ENCODE measurements at regions not wholly inside any gene's neighbourhood (a gene's known extent, or its start where the extent isn't known, plus 50 kb on each side); places are given as distances from the start of the nearest gene placed in this dataset.

DNA sequence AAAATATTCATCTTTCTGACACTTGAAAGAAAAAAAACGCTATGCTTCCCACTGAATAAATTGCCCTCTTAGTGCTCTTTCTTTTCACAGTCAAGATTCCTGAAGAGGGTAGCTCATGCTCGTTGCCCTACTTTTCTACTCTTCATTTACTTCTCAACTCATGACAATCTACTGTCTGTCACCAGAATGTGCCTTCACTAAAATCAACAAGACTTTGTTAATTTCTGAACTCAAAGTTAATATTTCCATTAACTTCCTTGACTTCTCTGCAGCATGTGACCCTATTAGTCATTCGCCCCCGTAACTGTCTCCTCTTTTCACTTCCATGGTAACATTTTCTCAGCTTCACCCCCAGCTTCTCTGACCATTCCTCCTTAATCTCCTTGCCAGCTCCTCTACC, 98.9 kb upstream of the MAPRE2 start:
- 33 to 45% methylated on average over 4 of the region's 4 CpGs for WGBS, 2 donors (ENCODE audit: low coverage in 1 of 2)

DNA sequence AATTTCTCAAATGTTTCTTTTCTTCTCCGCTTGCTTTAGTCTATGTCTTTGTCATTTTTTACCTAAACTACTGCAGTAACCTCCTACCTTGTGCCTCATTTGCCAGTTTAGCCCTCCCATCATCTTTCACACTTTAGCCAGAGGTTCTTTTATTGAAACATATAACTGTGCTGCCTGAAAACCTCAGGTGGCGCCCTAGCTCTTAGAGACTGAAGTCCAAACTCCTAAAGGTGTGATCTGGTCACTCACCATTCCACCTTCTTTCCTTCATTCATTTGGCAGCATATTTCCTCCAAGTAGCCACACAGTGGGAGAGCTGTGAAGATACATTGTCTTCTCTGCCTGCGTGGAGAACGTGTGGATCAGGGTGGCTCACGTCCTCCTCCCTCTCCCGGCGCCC, 98.2 kb upstream of the MAPRE2 start:
- ATAC-seq, result no peak
- no peaks in the 10 kb centered on the region for H3K9me3 ChIP-seq
- no peak overlapping the region for H3K4me3 ChIP-seq
- 94% methylated on average over 2 to 4 of the region's 7 CpGs for WGBS, 2 donors (ENCODE audit: low coverage in 1 of 2)
- no peaks in the 10 kb centered on the region for H3K27me3 ChIP-seq
- TF ChIP-seq POLR2AphosphoS5 (IDR thresholded peaks at IDR 0.05) (no peak), EP300 (IDR thresholded peaks at IDR 0.05) (no peak), POLR2A (IDR thresholded peaks at IDR 0.05) (no peak)
- TF ChIP-seq, protein P1, sequence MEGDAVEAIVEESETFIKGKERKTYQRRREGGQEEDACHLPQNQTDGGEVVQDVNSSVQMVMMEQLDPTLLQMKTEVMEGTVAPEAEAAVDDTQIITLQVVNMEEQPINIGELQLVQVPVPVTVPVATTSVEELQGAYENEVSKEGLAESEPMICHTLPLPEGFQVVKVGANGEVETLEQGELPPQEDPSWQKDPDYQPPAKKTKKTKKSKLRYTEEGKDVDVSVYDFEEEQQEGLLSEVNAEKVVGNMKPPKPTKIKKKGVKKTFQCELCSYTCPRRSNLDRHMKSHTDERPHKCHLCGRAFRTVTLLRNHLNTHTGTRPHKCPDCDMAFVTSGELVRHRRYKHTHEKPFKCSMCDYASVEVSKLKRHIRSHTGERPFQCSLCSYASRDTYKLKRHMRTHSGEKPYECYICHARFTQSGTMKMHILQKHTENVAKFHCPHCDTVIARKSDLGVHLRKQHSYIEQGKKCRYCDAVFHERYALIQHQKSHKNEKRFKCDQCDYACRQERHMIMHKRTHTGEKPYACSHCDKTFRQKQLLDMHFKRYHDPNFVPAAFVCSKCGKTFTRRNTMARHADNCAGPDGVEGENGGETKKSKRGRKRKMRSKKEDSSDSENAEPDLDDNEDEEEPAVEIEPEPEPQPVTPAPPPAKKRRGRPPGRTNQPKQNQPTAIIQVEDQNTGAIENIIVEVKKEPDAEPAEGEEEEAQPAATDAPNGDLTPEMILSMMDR (IDR thresholded peaks at IDR 0.05), result no peak
- peak overlapping the region in 1 of 4 donors; percentile 12 for H3K27ac ChIP-seq
- H3K36me3 ChIP-seq, result no peaks in the 10 kb centered on the region
- H3K4me1 ChIP-seq, result peaks cover 0 to 21% (median 0%) of the 10 kb centered on the region in 3 donors

More for the DNA sequence above, 98.9 kb upstream of the MAPRE2 start:
- Histone ChIP-seq H3K4me1 (peaks cover 0 to 15% (median 0%) of the 10 kb centered on the region in 3 donors), H3K27ac (no peak overlapping the region), H3K36me3 (no peaks in the 10 kb centered on the region), H3K27me3 (no peaks in the 10 kb centered on the region), H3K4me3 (no peak overlapping the region), H3K9me3 (no peaks in the 10 kb centered on the region)
- TF ChIP-seq, protein P1 (IDR thresholded peaks at IDR 0.05), result no peak
- TF ChIP-seq POLR2A (IDR thresholded peaks at IDR 0.05) (no peak), POLR2AphosphoS5 (IDR thresholded peaks at IDR 0.05) (no peak), EP300 (IDR thresholded peaks at IDR 0.05) (no peak)
- ATAC-seq, result no peak

DNA sequence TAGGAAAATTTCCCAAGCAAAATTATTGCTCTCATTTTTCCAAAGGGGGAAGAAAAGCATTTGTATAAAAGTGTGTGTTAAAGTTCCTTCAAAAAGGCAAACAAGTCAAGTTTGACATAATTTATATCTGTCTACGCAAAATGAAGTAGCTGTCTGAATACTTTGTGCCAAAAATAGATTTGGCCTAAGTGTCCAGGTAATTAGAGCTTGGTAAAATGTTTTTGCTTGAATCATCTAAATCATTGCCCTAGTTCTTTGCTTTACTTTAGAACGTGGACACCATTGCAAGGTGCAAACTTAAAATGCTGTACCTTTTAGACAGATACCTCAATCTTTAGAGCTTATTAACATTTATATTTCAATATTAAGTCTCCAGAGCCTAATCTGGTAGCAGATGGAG, 97.6 kb upstream of the MAPRE2 start:
- no peak for ATAC-seq
- TF ChIP-seq, protein P1 (IDR thresholded peaks at IDR 0.05), result no peak
- TF ChIP-seq POLR2AphosphoS5 (IDR thresholded peaks at IDR 0.05) (no peak), EP300 (IDR thresholded peaks at IDR 0.05) (no peak), POLR2A (IDR thresholded peaks at IDR 0.05) (no peak)
- no peaks in the 10 kb centered on the region for H3K36me3 ChIP-seq
- WGBS, 2 donors (ENCODE audit: low coverage in 1 of 2), result 17 to 29% methylated on average over 2 of the region's 2 CpGs
- no peaks in the 10 kb centered on the region for H3K9me3 ChIP-seq
- H3K27ac ChIP-seq, result peak overlapping the region in 1 of 4 donors; percentile 12
- no peak overlapping the region for H3K4me3 ChIP-seq
- peaks cover 0 to 24% (median 0%) of the 10 kb centered on the region in 3 donors for H3K4me1 ChIP-seq
- H3K27me3 ChIP-seq, result no peaks in the 10 kb centered on the region

DNA sequence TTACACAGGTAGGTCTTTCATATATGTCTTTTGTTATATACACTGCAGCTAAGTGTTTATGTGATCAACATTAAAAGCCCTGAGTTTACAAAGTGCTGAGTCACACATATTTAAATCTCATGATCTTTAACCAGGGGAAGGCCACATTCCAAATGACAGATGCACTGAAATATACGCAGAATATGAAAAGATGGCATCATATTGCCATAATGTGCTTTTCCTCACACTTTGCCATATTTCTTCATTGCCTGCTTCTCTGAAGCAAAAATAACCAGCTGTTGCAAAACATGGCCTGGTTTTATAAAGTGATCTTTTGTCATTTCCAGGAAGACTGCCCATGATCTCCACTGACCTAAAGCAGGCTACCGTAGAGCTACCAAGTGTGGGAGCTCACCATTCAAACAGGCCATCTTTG, 93.5 kb upstream of the MAPRE2 start:
- Histone ChIP-seq H3K36me3 (no peaks in the 10 kb centered on the region), H3K4me3 (no peak overlapping the region), H3K9me3 (no peaks in the 10 kb centered on the region), H3K27me3 (no peaks in the 10 kb centered on the region), H3K27ac (no peak overlapping the region), H3K4me1 (peaks cover 0 to 24% (median 0%) of the 10 kb centered on the region in 3 donors)
- TF ChIP-seq EP300 (IDR thresholded peaks at IDR 0.05) (no peak), POLR2AphosphoS5 (IDR thresholded peaks at IDR 0.05) (peak; percentile 51), POLR2A (IDR thresholded peaks at IDR 0.05) (no peak)
- TF ChIP-seq, protein P1 (IDR thresholded peaks at IDR 0.05), result no peak
- 33 to 50% methylated on average over 2 of the region's 2 CpGs for WGBS, 2 donors (ENCODE audit: low coverage in 1 of 2)
- ATAC-seq, result no peak

DNA sequence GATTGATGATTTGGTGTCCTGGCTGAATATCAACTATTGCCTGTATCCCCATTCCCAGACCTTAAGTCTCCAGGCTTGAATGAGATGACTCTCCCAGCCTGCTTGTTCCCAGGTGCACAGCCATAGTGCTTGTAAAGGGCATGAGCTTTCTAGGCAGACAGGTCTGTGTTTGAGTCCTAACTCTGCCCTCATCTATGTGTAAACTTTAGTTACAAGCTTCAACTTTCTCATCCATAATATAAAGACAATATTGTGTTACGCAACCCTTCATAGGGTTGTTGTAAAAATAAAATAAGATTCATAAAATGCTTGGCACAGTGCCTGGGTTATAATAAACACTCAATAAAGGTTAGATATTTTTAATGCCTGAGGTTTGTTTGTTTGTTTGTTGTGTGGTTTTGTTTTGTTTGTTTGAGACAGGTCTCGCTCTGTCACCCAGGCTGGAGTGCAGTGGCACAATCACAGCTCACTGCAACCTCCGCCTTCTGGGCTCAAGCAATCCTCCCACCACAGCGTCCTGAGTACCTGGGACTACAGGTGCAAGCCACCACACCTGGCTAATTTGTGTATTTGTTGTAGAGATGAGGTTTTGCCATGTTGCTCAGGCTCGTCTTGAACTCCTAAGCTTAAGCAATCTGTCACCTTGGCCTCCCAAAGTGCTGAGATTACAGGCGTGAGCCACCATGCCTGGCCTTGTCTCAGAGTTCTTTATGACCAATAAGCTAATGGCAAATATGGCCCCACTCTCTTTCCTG, 89.4 kb upstream of the MAPRE2 start:
- Histone ChIP-seq H3K9me3 (no peaks in the 10 kb centered on the region), H3K4me3 (no peak overlapping the region), H3K4me1 (peaks cover 0 to 12% (median 2%) of the 10 kb centered on the region in 3 donors), H3K27ac (no peak overlapping the region), H3K27me3 (no peaks in the 10 kb centered on the region), H3K36me3 (no peaks in the 10 kb centered on the region)
- no peak for TF ChIP-seq POLR2A (IDR thresholded peaks at IDR 0.05)
- TF ChIP-seq, protein P1 (IDR thresholded peaks at IDR 0.05), result no peak
- no peak for ATAC-seq
- WGBS, 2 donors (ENCODE audit: low coverage in 1 of 2), result 100% methylated on average over 1 to 5 of the region's 6 CpGs

All from gastroesophageal sphincter (tissue), 4 donors.